Effector memory CD4-positive, alpha-beta T cell (primary cell): ENCODE measurements at regions not wholly inside any gene's neighbourhood (a gene's known extent, or its start where the extent isn't known, plus 50 kb on each side); places are given as distances from the start of the nearest gene placed in this dataset.
A peak's percentile ranks its signal among the peaks of the same experiment; 100 is the strongest.

Source experiments
- DNase-seq, 3 donors: peaks; one replicate each; pipeline ENCODE4 v3.0.0-alpha.2; 2020
- H3K27ac ChIP-seq: 2 replicates; pipeline ENCODE4 v1.7.0; 2013; ENCODE audit warnings: mild to moderate bottlenecking, low read length, moderate library complexity; ENCODE audit not compliant: insufficient read depth, poor library complexity, severe bottlenecking
- H3K27me3 ChIP-seq: replicated peaks from 2 replicates; pipeline ENCODE4 v1.7.0; 2013; ENCODE audit warnings: mild to moderate bottlenecking, low read length; ENCODE audit not compliant: insufficient read depth, control insufficient read depth, poor library complexity, severe bottlenecking
- H3K36me3 ChIP-seq: 2 replicates; pipeline ENCODE4 v1.7.0; 2013; ENCODE audit warnings: mild to moderate bottlenecking, low read length, moderate library complexity; ENCODE audit not compliant: control insufficient read depth, insufficient read depth
- H3K4me1 ChIP-seq: 2 replicates; pipeline ENCODE4 v1.7.0; 2013; ENCODE audit warnings: low read length, mild to moderate bottlenecking; ENCODE audit not compliant: control insufficient read depth, insufficient read depth, poor library complexity, severe bottlenecking
- H3K4me3 ChIP-seq: 2 replicates; pipeline ENCODE4 v1.7.0; 2013; ENCODE audit warnings: low read length, low read depth, mild to moderate bottlenecking; ENCODE audit not compliant: insufficient read depth, poor library complexity, severe bottlenecking
- H3K9me3 ChIP-seq: 2 replicates; pipeline ENCODE4 v1.7.0; 2013; ENCODE audit warnings: mild to moderate bottlenecking, low read length, moderate library complexity; ENCODE audit not compliant: control insufficient read depth

GRCh38 chr3:46102059-46102779 lies 74.9 kb upstream of the XCR1 start:
- peaks cover 21% of the 10 kb centered on the region for H3K4me1 ChIP-seq
- H3K36me3 ChIP-seq: no peaks in the 10 kb centered on the region
- no peak overlapping the region for H3K4me3 ChIP-seq
- no peaks in the 10 kb centered on the region for H3K27me3 ChIP-seq
- H3K9me3 ChIP-seq: no peaks in the 10 kb centered on the region
- no peak for DNase-seq
- no peak overlapping the region for H3K27ac ChIP-seq

GRCh38 chr3:46100812-46101211 lies 73.5 kb upstream of the XCR1 start:
- Histone ChIP-seq H3K9me3 (no peaks in the 10 kb centered on the region), H3K4me3 (no peak overlapping the region), H3K27ac (no peak overlapping the region), H3K27me3 (no peaks in the 10 kb centered on the region), H3K4me1 (peaks cover 26% of the 10 kb centered on the region), H3K36me3 (no peaks in the 10 kb centered on the region)
- DNase-seq: no peak

- H3K4me1 ChIP-seq: peaks cover 26% of the 10 kb centered on the region
- H3K36me3 ChIP-seq: no peaks in the 10 kb centered on the region
- H3K27ac ChIP-seq: peak overlapping the region; percentile 53
- H3K27me3 ChIP-seq: no peaks in the 10 kb centered on the region
- no peak overlapping the region for H3K4me3 ChIP-seq
- DNase-seq: peak in 1 of 3 donors; percentile 8
- no peaks in the 10 kb centered on the region for H3K9me3 ChIP-seq
Measured at GRCh38 chr3:46098319-46098761, 71.1 kb upstream of the XCR1 start.

- no peaks in the 10 kb centered on the region for H3K27me3 ChIP-seq
- no peaks in the 10 kb centered on the region for H3K36me3 ChIP-seq
- H3K9me3 ChIP-seq: no peaks in the 10 kb centered on the region
- no peak overlapping the region for H3K4me3 ChIP-seq
- DNase-seq: no peak
- peaks cover 26% of the 10 kb centered on the region for H3K4me1 ChIP-seq
- H3K27ac ChIP-seq: peak overlapping the region; percentile 53
Measured at GRCh38 chr3:46097691-46098241, 70.5 kb upstream of the XCR1 start.

GRCh38 chr3:46096781-46097180 lies 69.5 kb upstream of the XCR1 start:
- Histone ChIP-seq H3K27ac (no peak overlapping the region), H3K4me3 (no peak overlapping the region), H3K27me3 (no peaks in the 10 kb centered on the region), H3K9me3 (no peaks in the 10 kb centered on the region), H3K4me1 (peaks cover 26% of the 10 kb centered on the region), H3K36me3 (no peaks in the 10 kb centered on the region)
- DNase-seq: no peak

GRCh38 chr3:46096336-46096735 lies 69.1 kb upstream of the XCR1 start:
- Histone ChIP-seq H3K36me3 (no peaks in the 10 kb centered on the region), H3K9me3 (no peaks in the 10 kb centered on the region), H3K27ac (no peak overlapping the region), H3K4me3 (no peak overlapping the region), H3K27me3 (no peaks in the 10 kb centered on the region), H3K4me1 (peaks cover 26% of the 10 kb centered on the region)
- DNase-seq: no peak

GRCh38 chr3:46095307-46095706 lies 68.0 kb upstream of the XCR1 start:
- Histone ChIP-seq H3K4me1 (peaks cover 26% of the 10 kb centered on the region), H3K27ac (no peak overlapping the region), H3K27me3 (no peaks in the 10 kb centered on the region), H3K36me3 (no peaks in the 10 kb centered on the region), H3K4me3 (no peak overlapping the region), H3K9me3 (no peaks in the 10 kb centered on the region)
- no peak for DNase-seq

- Histone ChIP-seq H3K4me1 (peaks cover 26% of the 10 kb centered on the region), H3K9me3 (no peaks in the 10 kb centered on the region), H3K36me3 (no peaks in the 10 kb centered on the region), H3K27ac (no peak overlapping the region), H3K27me3 (no peaks in the 10 kb centered on the region), H3K4me3 (no peak overlapping the region)
- no peak for DNase-seq
Measured at GRCh38 chr3:46094506-46094905, 67.2 kb upstream of the XCR1 start.

- no peaks in the 10 kb centered on the region for H3K36me3 ChIP-seq
- H3K27ac ChIP-seq: no peak overlapping the region
- peaks cover 22% of the 10 kb centered on the region for H3K4me1 ChIP-seq
Measured at GRCh38 chr3:46093966-46094365, 66.7 kb upstream of the XCR1 start.

GRCh38 chr3:46093327-46093942 lies 66.2 kb upstream of the XCR1 start:
- H3K4me1 ChIP-seq: peaks cover 17% of the 10 kb centered on the region
- no peaks in the 10 kb centered on the region for H3K9me3 ChIP-seq
- no peaks in the 10 kb centered on the region for H3K36me3 ChIP-seq
- H3K27ac ChIP-seq: no peak overlapping the region
- no peaks in the 10 kb centered on the region for H3K27me3 ChIP-seq
- DNase-seq: no peak
- no peak overlapping the region for H3K4me3 ChIP-seq

More at GRCh38 chr3:46093966-46094365, 66.7 kb upstream of the XCR1 start:
- Histone ChIP-seq H3K27me3 (no peaks in the 10 kb centered on the region), H3K4me3 (no peak overlapping the region), H3K9me3 (no peaks in the 10 kb centered on the region)
- no peak for DNase-seq
